VCaP (cell line): ENCODE measurements at regions not wholly inside any gene's neighbourhood (a gene's known extent, or its start where the extent isn't known, plus 50 kb on each side); places are given as distances from the start of the nearest gene placed in this dataset.

ENCODE experiments used
- H3K27ac ChIP-seq: fragments of 450-650 bp; 2 replicates; pipeline ENCODE4 v1.5.1; 2017
- CTCF ChIP-seq: fragments of 450-650 bp; conservative IDR thresholded peaks from 2 replicates; pipeline ENCODE4 v1.5.1; 2017; ENCODE audit warnings: mild to moderate bottlenecking, moderate library complexity

- TF ChIP-seq CTCF, result no peak
- H3K27ac ChIP-seq, result no peak overlapping the region
Observed at GRCh38 chr1:119227456-119227855, 87.0 kb upstream of the WARS2 start.

GRCh38 chr1:119228335-119229080 is 88.1 kb upstream of the WARS2 start:
- TF ChIP-seq CTCF, result no peak
- no peak overlapping the region for H3K27ac ChIP-seq

- no peak for TF ChIP-seq CTCF
- H3K27ac ChIP-seq, result no peak overlapping the region
Observed at GRCh38 chr1:119235120-119235519, 94.7 kb upstream of the WARS2 start.

GRCh38 chr1:119245881-119246280 is 105.4 kb upstream of the WARS2 start:
- TF ChIP-seq CTCF, result no peak
- H3K27ac ChIP-seq, result no peak overlapping the region

- H3K27ac ChIP-seq, result no peak overlapping the region
- TF ChIP-seq CTCF, result no peak
Observed at GRCh38 chr1:119249283-119249682, 108.8 kb upstream of the WARS2 start.

GRCh38 chr1:119250299-119250698 is 109.8 kb upstream of the WARS2 start:
- no peak overlapping the region for H3K27ac ChIP-seq
- TF ChIP-seq CTCF, result no peak

GRCh38 chr1:119251751-119252150 is 111.3 kb upstream of the WARS2 start:
- no peak for TF ChIP-seq CTCF

More at GRCh38 chr1:119251751-119252150, 111.3 kb upstream of the WARS2 start:
- no peak overlapping the region for H3K27ac ChIP-seq
